WTC11 (cell line): ENCODE measurements at regions not wholly inside any gene's neighbourhood (a gene's known extent, or its start where the extent isn't known, plus 50 kb on each side); places are given as distances from the start of the nearest gene placed in this dataset.
"Not testable (repeated sequence)": the region's sequence is repeated elsewhere in the genome, so short reads cannot be mapped to it uniquely, and the experiment has no call there.

Experiments used
- CTCF ChIP-seq: fragments of 200-600 bp; IDR thresholded peaks from 2 replicates; pipeline ENCODE4 v1.8.0; 2022; ENCODE audit warnings: antibody characterized with exemption
- E2F4 ChIP-seq: sonication (generic); formaldehyde crosslinking; IDR thresholded peaks from 2 replicates; pipeline ENCODE4 v1.8.1; 2022; ENCODE audit warnings: low read depth, mild to moderate bottlenecking, moderate library complexity, missing genetic modification reagents, borderline replicate concordance
- ETV6 ChIP-seq: sonication (generic); formaldehyde crosslinking; IDR thresholded peaks from 2 replicates; pipeline ENCODE4 v1.8.1; 2022; ENCODE audit warnings: mild to moderate bottlenecking, missing genetic modification reagents

DNA sequence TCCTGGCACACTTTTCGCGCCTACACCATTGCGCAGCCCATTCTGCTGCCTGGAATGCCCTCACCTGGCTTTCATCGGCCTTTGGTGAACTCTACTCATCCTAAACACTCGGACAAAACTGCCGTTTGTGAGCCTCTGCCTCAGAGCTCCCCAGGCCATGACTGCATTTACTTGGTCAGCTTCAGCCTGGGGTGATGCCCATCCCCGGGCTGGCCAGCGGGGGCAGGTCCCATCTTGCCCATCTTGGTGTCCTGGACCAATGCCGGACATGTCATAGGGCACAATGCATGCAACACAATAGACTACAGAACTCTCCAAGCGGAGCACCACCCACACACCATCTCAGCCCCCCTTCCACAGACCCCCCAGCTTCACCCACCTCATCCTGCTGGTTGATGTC is 463.5 kb downstream of the TP53TG3F start:
- TF ChIP-seq E2F4; CTCF; ETV6 (CRISPR knock-in tag): not testable (repeated sequence)
